Activated effector memory CD4-positive, alpha-beta T cell treated with anti-CD3 and anti-CD28 coated beads, Interleukin-2, amount 50 U/mL, for 16 hours (primary cell): ENCODE measurements at regions not wholly inside any gene's neighbourhood (a gene's known extent, or its start where the extent isn't known, plus 50 kb on each side); places are given as distances from the start of the nearest gene placed in this dataset.
"Not testable (repeated sequence)": the region's sequence is repeated elsewhere in the genome, so short reads cannot be mapped to it uniquely, and the experiment has no call there.

Experiments
- DNase-seq: peaks from one replicate; pipeline ENCODE4 v3.0.0-alpha.2; 2020

DNA sequence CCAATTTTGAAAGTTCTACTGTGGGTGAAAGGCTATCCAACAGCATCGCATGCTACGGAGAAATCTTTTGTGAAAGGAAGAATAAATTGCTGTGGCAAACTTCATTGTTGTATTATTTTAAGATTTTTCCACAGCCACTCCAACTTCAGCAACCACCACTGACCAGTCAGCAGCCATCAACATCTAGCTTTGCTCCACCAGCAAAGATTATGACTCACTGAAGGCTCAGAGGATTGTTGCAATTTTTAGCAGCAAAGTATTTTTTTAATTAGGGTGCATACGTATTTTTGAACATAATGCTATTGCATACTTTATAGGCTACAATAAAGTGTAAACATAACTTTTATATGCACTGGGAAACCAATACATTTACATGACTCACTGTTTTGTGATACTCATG is 493.5 kb downstream of the TFAP2A start:
- no peak for DNase-seq

DNA sequence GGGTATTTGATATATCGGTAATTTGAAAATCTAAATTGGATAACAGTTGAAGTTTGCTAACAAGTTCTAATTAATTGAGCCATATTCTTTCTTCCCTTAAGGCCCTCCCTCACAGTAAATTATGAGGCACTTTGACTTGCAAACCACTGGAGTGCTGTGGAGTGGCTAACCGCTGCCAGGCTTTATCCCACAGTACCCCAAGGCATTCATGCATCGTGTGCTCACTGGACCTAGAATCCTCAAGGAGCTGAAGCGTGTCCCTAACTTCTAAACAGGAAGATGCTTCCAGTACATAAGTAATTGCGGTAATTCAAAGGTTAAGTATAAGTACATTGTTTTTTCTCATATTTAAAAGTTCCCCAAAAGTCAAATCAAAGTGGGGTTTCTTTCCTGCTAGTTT is 499.9 kb downstream of the TFAP2A start:
- no peak for DNase-seq

DNA sequence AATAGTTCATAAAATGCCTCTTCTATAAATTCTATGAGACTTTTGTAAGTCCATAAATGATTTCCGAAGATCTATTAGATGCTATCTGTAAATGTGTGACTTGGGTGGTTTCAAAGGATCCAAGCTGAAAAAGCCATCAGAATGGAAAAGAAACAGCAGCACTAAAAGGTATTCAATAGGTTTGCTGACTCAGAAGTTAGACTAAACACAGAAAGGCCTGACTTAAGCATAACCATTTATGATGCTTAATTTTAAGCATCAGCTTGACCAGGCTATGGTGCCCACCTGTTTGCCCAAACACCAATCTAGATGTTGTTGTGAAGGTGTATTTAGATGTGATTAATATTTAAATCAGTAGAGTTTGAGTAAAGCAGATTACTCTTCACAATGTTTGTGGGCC is 513.5 kb downstream of the TFAP2A start:
- no peak for DNase-seq

DNA sequence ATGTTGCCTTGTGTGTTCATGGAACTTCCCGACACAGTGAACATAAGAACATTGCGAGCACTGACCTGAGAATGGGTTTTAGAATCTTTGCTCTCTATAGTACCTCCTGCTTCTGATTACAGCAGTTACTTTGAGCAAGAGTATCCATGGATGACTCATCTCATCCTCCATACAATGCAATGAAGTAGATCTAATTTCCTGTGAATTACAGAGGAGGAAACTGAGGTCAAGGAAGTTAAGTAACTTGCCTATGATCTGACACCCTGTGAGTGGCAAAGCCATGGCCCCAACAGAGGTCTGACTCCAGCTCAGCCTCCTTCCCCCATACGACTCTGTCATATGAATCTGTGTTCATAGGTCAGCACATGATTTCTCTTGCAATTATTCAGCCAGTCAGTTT is 518.1 kb downstream of the TFAP2A start:
- no peak for DNase-seq

DNA sequence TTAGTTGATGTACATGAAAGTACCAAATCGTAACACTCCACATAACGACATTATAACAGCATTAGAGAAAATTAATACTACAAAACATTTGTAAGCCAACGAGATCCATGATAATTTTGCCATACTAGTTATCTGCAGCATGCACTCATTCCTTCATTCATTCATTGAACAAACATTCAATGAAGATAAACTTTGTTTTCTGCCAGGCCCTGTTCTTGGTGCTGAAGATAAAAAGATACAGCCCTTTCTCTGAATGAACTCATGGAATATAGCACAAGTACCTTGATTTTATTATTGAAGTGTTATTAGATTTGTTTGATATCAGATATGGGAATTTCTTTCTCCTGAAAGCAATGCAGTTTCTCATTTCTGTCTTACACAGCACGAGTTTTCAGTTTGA is 524.0 kb downstream of the TFAP2A start:
- DNase-seq, result no peak

DNA sequence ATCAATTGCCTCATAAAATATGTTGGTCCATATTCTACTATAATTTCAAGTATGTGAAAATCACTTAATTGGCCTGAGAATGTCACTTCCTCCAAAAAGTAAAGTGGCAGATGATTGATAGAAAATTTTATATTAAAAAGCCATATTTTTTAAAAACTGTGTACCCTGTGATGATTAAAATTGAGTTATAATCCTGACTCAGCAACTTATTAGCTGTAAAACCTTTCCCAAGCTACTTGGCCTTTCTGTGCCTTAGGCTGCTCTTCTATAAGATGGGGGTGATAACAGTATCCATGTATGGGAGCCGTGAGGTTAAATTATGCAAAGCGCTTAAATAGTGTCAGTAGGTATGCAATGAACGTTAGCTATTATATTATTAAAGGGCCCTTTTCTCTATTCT is 524.4 kb downstream of the TFAP2A start:
- no peak for DNase-seq

DNA sequence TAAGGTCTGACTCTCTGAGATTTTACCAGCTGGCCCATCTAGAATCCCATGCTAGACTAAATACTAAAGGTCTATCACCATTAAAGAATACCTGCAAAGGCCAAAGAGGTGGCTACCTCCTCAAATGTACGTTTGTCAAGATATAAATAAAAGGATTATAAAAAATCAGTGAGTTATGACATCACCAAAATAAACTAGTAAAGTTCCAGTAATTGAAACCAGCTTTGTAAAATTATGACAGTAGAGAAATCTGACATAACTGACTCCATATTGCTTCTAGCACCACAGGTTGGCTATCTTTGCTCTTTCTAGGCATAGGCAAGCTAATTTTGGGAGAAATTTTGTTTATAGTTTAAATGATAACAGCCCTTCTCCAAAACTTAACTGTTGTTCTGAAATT is 536.3 kb downstream of the TFAP2A start:
- no peak for DNase-seq

DNA sequence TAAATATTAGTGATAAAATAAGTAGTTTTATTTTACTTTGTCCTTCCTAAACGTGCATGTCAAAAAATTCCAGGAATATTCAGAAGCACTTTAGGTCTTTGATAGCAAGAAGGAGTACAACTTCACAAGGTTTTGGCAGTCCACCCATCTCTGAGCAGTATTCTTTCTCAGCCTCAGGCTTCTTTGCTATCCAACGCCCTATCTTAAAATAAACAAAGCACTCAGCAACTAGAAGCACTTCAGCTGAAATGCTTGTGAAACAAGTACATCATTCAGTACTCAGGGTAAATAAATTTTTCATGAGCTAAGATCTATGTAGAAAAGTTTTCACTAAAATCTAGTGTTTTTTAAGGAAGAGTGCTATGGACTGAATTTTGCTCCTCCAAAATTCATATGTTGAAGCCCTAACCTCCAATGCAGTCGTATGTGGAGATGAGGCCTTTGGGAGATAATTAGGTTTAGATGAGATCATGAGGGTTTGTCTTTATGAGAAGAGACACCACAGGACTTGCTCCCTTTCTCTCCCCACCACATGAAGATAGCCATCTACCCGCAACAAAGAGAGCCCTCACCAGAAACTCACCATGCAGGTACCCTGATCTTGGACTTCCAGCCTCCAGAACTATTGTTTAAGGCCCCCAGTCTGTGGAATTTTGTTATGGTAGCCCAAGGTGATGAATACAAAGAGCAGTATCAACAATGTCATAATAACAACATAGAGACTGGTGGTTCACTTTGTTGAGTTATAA is 539.1 kb downstream of the TFAP2A start:
- DNase-seq, result no peak

DNA sequence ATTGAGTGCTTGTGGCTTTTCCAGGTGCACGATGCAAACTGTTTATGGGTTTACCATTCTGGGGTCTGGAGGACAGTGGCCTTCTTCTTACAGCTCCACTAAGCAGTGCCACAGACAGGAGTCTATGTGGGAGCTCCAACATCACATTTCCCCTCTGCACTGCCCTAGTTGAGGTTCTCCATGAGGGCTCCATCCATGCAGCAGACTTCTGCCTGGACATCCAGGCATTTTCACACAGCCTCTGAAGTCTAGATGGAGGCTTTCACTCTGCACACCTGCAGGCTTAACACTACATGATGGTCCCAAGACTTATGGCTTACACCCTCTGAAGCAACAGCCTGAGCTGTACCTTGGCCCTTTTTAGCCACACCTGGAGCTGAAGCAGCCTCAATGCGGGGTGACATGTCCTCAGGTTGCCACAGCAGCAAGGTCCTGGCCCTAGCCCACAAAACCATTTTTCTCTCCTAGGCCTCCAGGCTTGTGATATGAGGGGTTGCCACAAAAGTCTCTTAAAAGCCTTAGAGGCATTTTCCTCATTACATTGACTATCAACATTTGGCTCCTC is 552.2 kb downstream of the TFAP2A start:
- DNase-seq, result no peak

DNA sequence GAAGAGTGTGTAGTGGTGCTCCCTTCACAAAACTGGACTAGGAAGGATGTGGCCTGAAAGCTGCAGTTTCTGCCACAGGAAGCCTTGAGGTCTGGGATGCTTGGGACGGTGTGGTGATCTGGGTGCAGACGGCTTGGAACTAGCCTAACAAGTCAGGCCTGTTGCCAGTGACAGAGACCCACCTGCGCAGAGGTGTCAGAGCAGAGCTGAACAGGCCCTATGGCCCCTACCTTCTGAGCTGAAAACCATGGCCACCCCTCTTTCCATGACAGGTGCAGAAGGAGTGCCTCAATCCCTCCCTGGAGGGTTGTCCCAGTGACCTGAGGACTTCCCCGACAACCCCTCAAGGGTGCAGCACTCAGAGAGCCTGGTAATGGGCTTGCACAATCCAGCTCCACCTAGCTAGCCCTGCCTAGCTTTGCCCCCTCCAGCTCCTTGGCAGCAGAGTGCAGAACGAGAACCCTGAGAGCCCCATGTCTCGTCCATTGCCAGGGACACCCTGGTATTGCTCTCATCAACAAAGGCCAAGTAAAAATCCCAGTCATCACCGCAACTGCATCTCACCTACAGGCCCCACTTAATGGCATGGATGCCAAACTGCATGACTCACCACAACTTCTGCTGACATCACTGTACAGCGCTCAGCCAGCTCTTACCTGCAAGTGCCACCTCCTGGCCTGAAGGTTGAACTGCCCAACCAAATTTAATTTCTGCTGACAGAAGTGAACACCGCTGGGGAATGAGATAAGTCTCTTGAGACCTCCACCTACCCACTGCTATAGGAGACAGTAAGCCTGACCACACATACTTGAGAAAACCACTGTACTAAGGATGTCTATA is 563.1 kb downstream of the TFAP2A start:
- no peak for DNase-seq

DNA sequence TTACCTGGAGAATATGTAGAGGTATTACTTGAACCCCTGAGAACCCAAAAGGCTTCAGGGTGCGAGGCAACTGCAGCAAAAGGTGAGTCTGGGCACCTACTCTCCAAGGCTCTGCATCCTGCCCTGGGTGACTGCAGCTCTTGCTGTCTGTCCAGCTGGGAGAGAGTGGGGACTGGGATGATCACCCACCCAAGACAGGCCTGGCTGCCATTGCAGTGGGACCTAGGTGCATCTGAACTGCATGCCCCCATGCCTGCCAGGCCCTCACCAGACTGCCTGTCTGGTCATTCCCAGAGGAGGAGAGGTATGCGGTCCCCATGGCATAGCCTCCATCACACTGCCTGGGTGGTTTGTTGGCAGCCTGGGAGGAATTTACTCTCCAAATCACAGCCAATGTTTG is 563.9 kb downstream of the TFAP2A start:
- DNase-seq, result no peak

DNA sequence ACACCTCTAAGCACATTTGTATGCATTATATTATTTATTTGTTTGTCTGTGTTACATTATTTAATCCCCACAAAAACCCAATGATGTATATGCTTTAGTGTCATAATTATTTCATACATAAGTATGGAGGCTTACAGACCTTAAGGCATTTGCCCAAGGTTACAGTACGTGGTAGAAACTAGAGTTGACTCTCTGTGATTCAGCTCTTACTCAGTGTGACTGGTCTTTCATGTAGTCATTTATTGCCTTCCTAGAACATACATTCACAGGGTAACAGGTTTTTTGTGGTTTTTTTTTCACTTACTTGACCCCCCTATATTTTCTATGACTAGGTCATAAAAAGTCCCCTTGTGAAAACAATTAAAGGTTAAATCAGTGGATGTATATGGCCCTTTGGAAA is 566.8 kb downstream of the TFAP2A start:
- no peak for DNase-seq

DNA sequence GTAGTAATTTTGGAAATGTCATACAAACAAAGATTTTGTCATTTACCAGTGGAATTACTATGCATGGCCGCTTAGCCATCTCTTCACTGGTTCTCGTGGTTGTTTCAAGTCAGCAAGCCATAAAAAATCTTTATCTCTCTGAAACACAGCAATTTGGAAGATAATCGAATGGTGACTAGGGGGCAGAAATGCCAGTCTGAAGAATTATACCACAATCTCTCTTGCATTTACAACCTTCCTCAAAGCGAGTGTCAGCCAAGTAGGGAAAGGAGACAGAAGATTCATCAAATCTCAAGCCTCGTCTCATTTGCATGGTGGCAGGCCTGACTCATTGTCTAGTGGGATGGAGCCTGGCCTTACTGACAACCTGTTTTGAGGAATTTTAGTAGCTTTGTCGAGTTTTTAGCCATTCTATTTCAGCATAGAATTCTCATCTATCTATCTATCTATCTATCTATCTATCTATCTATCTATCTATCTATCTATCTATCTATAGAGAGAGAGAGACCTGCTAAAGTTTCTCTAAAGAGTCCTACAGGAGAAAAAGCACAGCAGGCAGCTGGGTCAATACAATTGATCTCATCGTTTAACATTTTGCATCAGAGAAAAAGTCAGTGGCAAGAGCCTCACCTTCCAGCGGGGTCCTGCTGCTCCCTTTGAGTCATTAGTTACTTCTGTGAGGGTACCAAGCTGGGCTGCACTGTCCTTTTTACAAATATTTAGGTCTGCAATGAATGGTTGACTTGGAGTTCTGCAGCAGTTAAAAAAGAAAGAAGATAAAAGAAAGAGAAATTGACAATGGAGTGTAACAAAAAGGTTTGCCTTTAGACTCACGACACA is 572.8 kb downstream of the TFAP2A start:
- no peak for DNase-seq

DNA sequence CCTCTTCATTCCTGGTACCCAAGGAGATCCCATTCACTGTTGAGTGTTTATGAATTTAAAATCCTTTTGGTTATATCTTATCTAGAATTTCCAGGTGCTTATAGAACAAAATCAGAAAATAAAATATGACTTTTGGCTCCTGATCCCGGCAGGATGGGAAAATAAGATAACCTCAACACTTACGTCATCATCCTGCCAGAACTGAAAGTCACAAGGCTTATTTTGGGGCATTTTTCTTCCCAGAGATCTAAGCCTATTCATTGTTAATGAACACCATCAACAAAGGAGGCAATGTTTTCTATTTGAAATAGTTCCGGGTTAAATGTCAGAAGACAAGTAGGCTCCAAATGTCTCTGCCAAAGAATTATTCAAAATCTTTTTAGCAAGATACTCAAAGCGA is 580.6 kb downstream of the TFAP2A start:
- no peak for DNase-seq

DNA sequence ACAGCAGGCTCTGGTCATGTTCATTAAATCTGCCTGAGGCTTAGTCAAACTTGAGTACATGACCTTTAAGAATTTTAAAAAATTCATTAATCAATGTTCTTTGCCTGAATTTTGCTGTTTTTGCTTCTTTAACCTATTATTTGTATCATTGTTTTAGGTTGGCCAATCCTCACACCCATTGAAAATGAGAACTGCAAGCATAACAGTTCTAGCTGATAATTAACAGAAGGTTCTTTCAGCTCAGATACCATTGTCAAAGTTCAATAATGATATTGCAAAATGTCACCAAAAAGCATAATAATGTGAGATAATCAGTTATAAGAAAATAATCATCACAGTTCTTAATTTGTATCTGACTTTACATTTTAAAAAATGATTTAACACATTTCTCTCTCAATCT is 583.1 kb downstream of the TFAP2A start:
- DNase-seq, result no peak

DNA sequence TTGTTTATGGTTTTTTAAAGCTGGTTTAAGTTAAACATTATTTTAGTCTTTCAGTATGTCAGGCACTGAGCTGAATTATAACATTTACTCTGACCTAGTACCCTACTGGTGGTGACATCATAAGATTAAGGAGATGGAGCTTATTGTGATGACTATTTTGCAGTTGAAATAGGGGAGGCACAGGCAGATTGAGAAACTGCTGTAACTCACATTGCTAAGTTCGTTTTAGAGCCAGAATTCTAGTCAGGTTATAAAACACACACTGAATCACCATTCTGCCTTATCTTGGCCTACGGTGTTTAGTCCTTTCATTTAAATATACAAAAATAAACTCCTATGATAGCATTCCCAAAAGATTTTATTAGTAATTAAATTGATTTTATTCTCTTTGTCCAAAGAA is 584.1 kb downstream of the TFAP2A start:
- DNase-seq, result no peak

DNA sequence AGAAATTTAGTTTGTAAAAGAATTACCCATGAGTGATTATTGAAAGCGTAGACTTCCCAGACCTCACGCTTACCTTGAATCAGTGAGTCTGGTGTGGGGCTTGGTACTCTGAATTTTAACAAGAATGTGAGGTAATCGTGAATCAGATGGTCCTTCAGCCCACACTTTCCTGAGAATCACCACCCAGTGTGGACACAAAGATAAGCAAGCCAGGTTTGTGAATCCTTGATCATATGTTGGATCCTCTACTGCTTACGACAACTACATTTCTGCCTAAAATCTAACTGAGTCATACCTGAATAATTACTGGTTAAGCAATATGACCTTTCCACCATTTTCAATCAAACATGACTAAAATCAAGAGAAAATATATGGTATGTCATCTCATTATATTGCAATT is 589.3 kb downstream of the TFAP2A start:
- DNase-seq, result no peak

DNA sequence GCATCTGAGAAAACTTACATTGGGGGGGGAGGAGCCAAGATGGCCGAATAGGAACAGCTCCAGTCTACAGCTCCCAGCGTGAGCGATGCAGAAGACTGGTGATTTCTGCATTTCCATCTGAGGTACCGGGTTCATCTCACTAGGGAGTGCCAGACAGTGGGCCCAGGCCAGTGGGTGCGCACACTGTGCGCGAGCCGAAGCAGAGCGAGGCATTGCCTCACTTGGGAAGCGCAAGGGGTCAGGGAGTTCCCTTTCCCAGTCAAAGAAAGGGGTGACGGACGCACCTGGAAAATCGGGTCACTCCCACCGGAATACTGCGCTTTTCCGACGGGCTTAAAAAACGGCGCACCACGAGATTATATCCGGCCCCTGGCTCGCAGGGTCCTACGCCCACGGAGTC is 604.1 kb downstream of the TFAP2A start:
- DNase-seq, result not testable (repeated sequence)

DNA sequence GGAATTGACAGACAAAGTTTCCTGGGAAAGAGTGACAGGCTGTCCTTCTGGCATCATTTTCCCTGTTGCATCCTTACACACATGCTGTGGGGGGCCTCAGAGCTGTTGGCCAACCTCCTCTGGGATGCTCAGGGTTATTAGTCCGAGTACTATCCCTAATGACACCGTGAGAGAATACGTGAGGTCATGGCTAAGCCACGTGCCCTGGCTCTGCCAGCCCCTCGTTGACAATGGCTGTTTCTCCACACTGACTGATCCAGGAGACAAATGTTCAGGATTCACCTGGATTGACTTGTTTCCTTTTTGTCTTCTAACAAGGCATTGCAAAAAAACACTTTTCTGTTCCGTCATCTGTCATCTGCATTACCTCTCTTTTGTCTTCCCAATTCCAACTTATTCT is 604.6 kb downstream of the TFAP2A start:
- DNase-seq, result no peak

DNA sequence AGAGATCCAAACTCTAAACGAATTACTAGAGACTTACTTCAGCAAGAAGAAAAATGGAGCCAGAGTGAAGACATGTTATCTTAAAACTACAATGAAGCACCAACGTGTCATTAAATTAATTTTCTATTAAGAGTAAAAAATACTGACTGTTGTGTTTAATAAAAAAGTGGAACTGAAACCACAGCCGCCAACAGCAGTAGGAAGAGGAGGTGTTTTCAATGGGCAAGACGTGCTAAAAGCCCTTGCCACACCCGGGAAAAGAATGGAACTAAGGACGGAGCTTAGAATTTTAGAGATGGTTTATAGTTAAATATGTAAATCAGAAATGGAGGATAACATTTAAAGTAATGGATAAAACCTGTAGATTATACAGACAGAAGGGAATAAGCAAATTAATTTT is 608.7 kb downstream of the TFAP2A start:
- DNase-seq, result no peak

DNA sequence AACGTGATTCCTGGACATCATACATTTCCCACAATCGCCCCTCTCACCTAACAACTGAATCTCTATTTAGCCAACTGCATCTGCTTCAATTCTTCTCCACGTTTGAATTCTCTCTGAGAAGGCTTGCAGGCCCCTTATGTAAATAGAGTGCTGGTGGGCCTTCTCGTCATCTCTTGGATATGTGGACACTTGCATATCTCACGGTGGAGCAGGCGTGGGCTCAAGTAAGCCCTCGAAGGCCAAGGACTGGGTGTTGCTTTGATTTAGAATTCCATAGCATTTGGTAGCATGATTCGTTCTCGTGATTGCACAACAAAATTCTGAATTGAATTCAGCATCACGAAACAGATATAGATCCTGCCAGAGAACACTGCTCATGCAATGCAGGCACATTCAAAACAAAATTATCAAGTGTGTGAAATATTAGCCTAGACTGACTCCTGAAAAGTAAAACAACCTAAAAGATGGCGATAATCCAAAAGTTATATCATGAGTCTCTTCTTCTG is 613.6 kb downstream of the TFAP2A start:
- no peak for DNase-seq

DNA sequence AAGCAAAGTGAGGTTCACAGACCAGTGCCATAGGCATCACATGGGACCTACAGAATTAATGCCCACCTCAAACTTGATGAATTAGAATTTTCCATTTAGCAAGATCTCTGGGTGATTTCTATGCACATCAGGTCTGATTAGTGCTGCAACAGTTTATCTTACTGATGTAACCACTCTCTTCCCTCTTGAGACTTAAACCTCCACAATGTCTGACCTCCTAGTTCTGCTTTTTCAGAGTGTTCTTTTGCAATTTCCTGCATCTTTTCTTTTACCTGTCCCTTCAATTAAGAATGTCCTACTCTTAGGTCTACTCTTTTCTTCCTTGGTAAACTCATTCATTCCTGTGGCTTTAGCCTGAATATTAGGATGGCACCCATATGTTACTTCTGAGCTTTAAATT is 615.3 kb downstream of the TFAP2A start:
- no peak for DNase-seq

DNA sequence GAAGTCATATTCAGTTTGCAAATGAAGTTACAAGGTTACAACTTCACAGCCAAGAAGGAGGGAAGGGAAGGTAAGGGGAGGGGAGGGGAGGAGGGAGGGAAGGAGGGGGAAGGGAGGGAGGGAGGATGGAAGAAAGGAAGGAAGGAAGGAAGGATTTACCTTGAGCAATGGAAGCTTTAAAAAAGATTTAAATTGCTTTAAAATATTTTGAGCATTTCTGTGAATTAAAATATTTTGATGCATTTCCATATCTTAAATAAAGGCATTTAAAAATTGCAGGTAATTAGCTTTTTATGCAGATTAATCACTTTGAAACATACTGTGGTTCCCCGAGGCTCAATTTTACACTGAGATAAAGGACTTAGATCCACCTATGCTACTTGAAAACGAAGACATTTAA is 618.0 kb downstream of the TFAP2A start:
- DNase-seq, result no peak
